Activated CD8-positive, alpha-beta T cell treated with anti-CD3 and anti-CD28 coated beads for 36 hours (primary cell): ENCODE measurements at regions not wholly inside any gene's neighbourhood (a gene's known extent, or its start where the extent isn't known, plus 50 kb on each side); places are given as distances from the start of the nearest gene placed in this dataset.

Source experiments
- ATAC-seq: fragments of 200-7000 bp; cut with Tn5 transposase; one replicate; pipeline ENCODE4 v1.10.0; 2021; ENCODE audit warnings: mild to moderate bottlenecking, moderate library complexity
- CTCF ChIA-PET: fragments of 350-600 bp; sonication (Branson Sonifier 250); formaldehyde crosslinking; loops from one replicate; lab custom pipeline; 2021; ENCODE audit warnings: antibody characterized with exemption; lab: Charles Lee
- POLR2A ChIA-PET: fragments of 350-600 bp; sonication (Branson Sonifier 250); formaldehyde crosslinking; loops from one replicate; lab custom pipeline; 2021; ENCODE audit warnings: antibody characterized with exemption; lab: Charles Lee
- DNase-seq: peaks from one replicate; pipeline ENCODE4 v3.0.0-alpha.2; 2020
- H3K27ac Mint-ChIP-seq: one replicate; pipeline ENCODE4 v1.8.0; 2021; ENCODE audit warnings: mild to moderate bottlenecking, mixed read lengths
- H3K27me3 Mint-ChIP-seq: one replicate; pipeline ENCODE4 v1.8.0; 2021; ENCODE audit warnings: mixed read lengths
- H3K36me3 Mint-ChIP-seq: one replicate; pipeline ENCODE4 v1.8.0; 2021; ENCODE audit warnings: low read depth, mixed read lengths
- H3K4me1 Mint-ChIP-seq: one replicate; pipeline ENCODE4 v1.8.0; 2021; ENCODE audit warnings: low read depth, mixed read lengths
- H3K4me3 Mint-ChIP-seq: one replicate; pipeline ENCODE4 v1.8.0; 2021; ENCODE audit warnings: mild to moderate bottlenecking, moderate library complexity, mixed read lengths
- H3K9me3 Mint-ChIP-seq: one replicate; pipeline ENCODE4 v1.8.0; 2021; ENCODE audit warnings: mixed read lengths
- CTCF ChIP-seq: fragments of 200-600 bp; IDR thresholded peaks from one replicate; pipeline ENCODE4 v1.8.0; 2022; ENCODE audit warnings: antibody characterized with exemption, mild to moderate bottlenecking
- intact Hi-C: fragments of 100-400 bp; cut with micrococcal nuclease; formaldehyde crosslinking; loops from one replicate; pipeline ENCODE4 v1.10.0; 2022

DNA sequence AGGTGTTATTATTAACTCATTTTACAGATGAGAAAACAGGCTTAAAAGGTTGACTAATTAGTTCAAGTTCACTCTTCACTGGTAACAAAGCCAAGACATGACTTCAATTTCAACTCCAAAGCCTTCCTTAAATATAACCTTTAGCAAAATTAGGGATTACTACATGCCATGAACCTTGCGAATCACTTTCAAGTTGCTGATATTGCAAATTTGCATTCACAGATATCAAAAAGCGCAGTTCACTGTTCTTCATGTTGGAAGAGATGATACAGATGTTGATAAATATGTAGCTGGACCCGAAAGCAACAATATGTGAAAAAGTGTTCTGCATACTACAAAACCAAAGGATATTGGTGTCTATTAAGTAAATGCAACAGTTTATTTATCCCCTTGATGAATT is 210.8 kb upstream of the GYPA start:
- POLR2A ChIA-PET, result interaction anchor here (0.6 kb wide), 1 partner anchor 1109 kb away, joined by 3 read pairs; no protein-coding TSS in a partner anchor
- intact Hi-C loops, result no loop called here
- peaks cover 16% of the 10 kb centered on the region for H3K27me3 Mint-ChIP-seq
- no peak for DNase-seq
- H3K4me1 Mint-ChIP-seq, result peaks cover 3% of the 10 kb centered on the region
- H3K36me3 Mint-ChIP-seq, result no peaks in the 10 kb centered on the region
- ATAC-seq, result no peak
- H3K27ac Mint-ChIP-seq, result no peak overlapping the region
- no peaks in the 10 kb centered on the region for H3K9me3 Mint-ChIP-seq
- H3K4me3 Mint-ChIP-seq, result no peak overlapping the region
- TF ChIP-seq CTCF, result no peak
- CTCF ChIA-PET, result no interaction called here

GRCh38 chr4:144353292-144353691 is 212.8 kb upstream of the GYPA start:
- TF ChIP-seq CTCF, result no peak
- no peaks in the 10 kb centered on the region for H3K9me3 Mint-ChIP-seq
- ChIA-PET POLR2A (no interaction called here), CTCF (no interaction called here)
- no peak overlapping the region for H3K4me3 Mint-ChIP-seq
- peaks cover 5% of the 10 kb centered on the region for H3K4me1 Mint-ChIP-seq
- ATAC-seq (no peak), DNase-seq (no peak)
- H3K36me3 Mint-ChIP-seq, result no peaks in the 10 kb centered on the region
- no peak overlapping the region for H3K27ac Mint-ChIP-seq
- peaks cover 19% of the 10 kb centered on the region for H3K27me3 Mint-ChIP-seq
- intact Hi-C loops, result no loop called here

- DNase-seq (peak; percentile 52), ATAC-seq (peak; percentile 74)
- no peak for TF ChIP-seq CTCF
- H3K27ac Mint-ChIP-seq, result no peak overlapping the region
- peaks cover 20% of the 10 kb centered on the region for H3K27me3 Mint-ChIP-seq
- H3K4me3 Mint-ChIP-seq, result no peak overlapping the region
- H3K4me1 Mint-ChIP-seq, result peaks cover 5% of the 10 kb centered on the region
- CTCF ChIA-PET, result no interaction called here
- no peaks in the 10 kb centered on the region for H3K9me3 Mint-ChIP-seq
- intact Hi-C loops, result no loop called here
- H3K36me3 Mint-ChIP-seq, result no peaks in the 10 kb centered on the region
- POLR2A ChIA-PET, result no interaction called here
Measured at GRCh38 chr4:144355811-144356757, 215.6 kb upstream of the GYPA start.

DNA sequence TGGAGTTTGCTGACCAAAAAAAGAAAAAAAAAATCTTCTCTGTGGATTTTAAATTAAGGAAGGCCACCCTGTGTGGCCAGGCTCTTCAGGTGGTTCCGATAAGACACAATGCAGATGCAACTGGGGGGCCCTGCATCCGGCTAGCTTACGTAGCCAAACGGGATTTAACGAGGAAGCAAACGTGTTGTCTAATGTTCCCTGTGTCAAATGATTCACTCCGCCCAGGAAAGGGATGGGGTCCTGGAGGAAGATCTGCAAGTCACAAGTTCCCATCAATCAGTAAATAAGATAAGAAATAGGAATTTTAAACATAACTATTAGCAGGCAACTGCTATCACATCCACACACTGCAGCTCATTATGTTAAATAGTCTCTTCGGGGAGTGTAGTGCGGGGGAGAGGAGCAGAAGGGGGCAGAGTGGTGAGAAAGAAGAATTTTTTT is 216.4 kb upstream of the GYPA start:
- Mint-ChIP-seq H3K36me3 (no peaks in the 10 kb centered on the region), H3K27me3 (peaks cover 20% of the 10 kb centered on the region)

More for the DNA sequence above, 216.4 kb upstream of the GYPA start:
- ChIA-PET POLR2A (no interaction called here), CTCF (no interaction called here)
- intact Hi-C loops, result no loop called here
- Mint-ChIP-seq H3K27ac (no peak overlapping the region), H3K4me1 (peaks cover 5% of the 10 kb centered on the region), H3K9me3 (no peaks in the 10 kb centered on the region), H3K4me3 (no peak overlapping the region)
- DNase-seq (no peak), ATAC-seq (no peak)
- no peak for TF ChIP-seq CTCF
